Kidney (tissue), 13 donors: ENCODE measurements at regions not wholly inside any gene's neighbourhood (a gene's known extent, or its start where the extent isn't known, plus 50 kb on each side); places are given as distances from the start of the nearest gene placed in this dataset.
"Not testable (repeated sequence)": the region's sequence is repeated elsewhere in the genome, so short reads cannot be mapped to it uniquely, and the experiment has no call there.

Source experiments
- DNase-seq, 5 donors: peaks; one replicate each; pipeline ENCODE4 v3.0.0-alpha.2; 2013 to 2020
- FAIRE-seq: peaks from 2 replicates; lab custom pipeline; 2012; peaks lifted over from hg19 to GRCh38; lab: Jason Lieb, UNC
- H3K27ac ChIP-seq, 2 donors: one replicate each; pipeline ENCODE4 v1.7.0; 2013; ENCODE audit warnings: low read depth in 2 of 2, low read length in 2 of 2, inconsistent platforms in 1 of 2
- H3K27me3 ChIP-seq: one replicate; pipeline ENCODE4 v1.7.1; 2013; ENCODE audit warnings: low read length, inconsistent platforms; ENCODE audit not compliant: control insufficient read depth, insufficient read depth
- H3K36me3 ChIP-seq, 3 donors: one replicate each; pipeline versions ENCODE4 v1.7.0 to v1.7.1; 2013; ENCODE audit warnings: low read length in 3 of 3, control low read depth in 1 of 3, inconsistent platforms in 1 of 3; ENCODE audit not compliant: insufficient read depth in 3 of 3, control insufficient read depth in 2 of 3
- H3K4me1 ChIP-seq, 3 donors: one replicate each; pipeline versions ENCODE4 v1.7.0 to v1.7.1; 2013; ENCODE audit warnings: low read length in 3 of 3, inconsistent platforms in 1 of 3, low read depth in 1 of 3; ENCODE audit not compliant: control insufficient read depth in 2 of 3, insufficient read depth in 2 of 3
- H3K4me3 ChIP-seq, 3 donors: one replicate each; pipeline versions ENCODE4 v1.7.0 to v1.8.1; 2013; ENCODE audit warnings: low read length in 3 of 3, control low read depth in 1 of 3, inconsistent platforms in 1 of 3
- H3K9ac ChIP-seq, 3 donors: one replicate each; pipeline versions ENCODE4 v1.7.0 to v1.7.1; 2013; ENCODE audit warnings: low read length in 3 of 3, control low read depth in 1 of 3, inconsistent platforms in 1 of 3
- H3K9me3 ChIP-seq, 3 donors: one replicate each; pipeline versions ENCODE4 v1.7.0 to v1.7.1; 2013; ENCODE audit warnings: low read length in 3 of 3, control low read depth in 1 of 3, inconsistent platforms in 1 of 3; ENCODE audit not compliant: control insufficient read depth in 2 of 3, insufficient read depth in 1 of 3
- CTCF ChIP-seq: IDR thresholded peaks from 3 replicates; pipeline ENCODE4 v1.5.1; 2012; ENCODE audit warnings: mild to moderate bottlenecking, moderate library complexity, borderline replicate concordance; ENCODE audit not compliant: insufficient read depth; ENCODE audit errors: extremely low read depth
- intact Hi-C: fragments of 100-400 bp; cut with DNase I; formaldehyde crosslinking; loops from one replicate; pipeline ENCODE4 v1.11.1; 2022
- donor health status: control.
- donor health status: control.
- donor health status: control.
- donor health status: control.
- donor health status: control.
- donor health status: DM: yes; HTN: yes; CAD: no.
- donor health status: Normal renal cell carcinoma (clear cell type).

GRCh38 chr6:133786016-133786415 lies 102.9 kb upstream of the TCF21 start:
- no peak overlapping the region for H3K9ac ChIP-seq
- peaks cover 0 to 3% (median 0%) of the 10 kb centered on the region in 3 donors for H3K4me1 ChIP-seq
- intact Hi-C loops, result no loop called here
- H3K27me3 ChIP-seq, result no peaks in the 10 kb centered on the region
- H3K4me3 ChIP-seq, result no peak overlapping the region
- FAIRE-seq, result no peak
- DNase-seq, result no peak
- no peaks in the 10 kb centered on the region for H3K9me3 ChIP-seq
- no peak overlapping the region for H3K27ac ChIP-seq
- no peaks in the 10 kb centered on the region for H3K36me3 ChIP-seq
- TF ChIP-seq CTCF, result no peak

GRCh38 chr6:133787122-133787521 lies 101.8 kb upstream of the TCF21 start:
- no peak overlapping the region for H3K27ac ChIP-seq
- H3K4me3 ChIP-seq, result no peak overlapping the region
- no peak for FAIRE-seq
- TF ChIP-seq CTCF, result no peak
- no peak overlapping the region for H3K9ac ChIP-seq
- no peaks in the 10 kb centered on the region for H3K27me3 ChIP-seq
- intact Hi-C loops, result no loop called here
- no peak for DNase-seq
- peaks cover 0 to 3% (median 0%) of the 10 kb centered on the region in 3 donors for H3K4me1 ChIP-seq
- H3K36me3 ChIP-seq, result no peaks in the 10 kb centered on the region
- no peaks in the 10 kb centered on the region for H3K9me3 ChIP-seq

DNA sequence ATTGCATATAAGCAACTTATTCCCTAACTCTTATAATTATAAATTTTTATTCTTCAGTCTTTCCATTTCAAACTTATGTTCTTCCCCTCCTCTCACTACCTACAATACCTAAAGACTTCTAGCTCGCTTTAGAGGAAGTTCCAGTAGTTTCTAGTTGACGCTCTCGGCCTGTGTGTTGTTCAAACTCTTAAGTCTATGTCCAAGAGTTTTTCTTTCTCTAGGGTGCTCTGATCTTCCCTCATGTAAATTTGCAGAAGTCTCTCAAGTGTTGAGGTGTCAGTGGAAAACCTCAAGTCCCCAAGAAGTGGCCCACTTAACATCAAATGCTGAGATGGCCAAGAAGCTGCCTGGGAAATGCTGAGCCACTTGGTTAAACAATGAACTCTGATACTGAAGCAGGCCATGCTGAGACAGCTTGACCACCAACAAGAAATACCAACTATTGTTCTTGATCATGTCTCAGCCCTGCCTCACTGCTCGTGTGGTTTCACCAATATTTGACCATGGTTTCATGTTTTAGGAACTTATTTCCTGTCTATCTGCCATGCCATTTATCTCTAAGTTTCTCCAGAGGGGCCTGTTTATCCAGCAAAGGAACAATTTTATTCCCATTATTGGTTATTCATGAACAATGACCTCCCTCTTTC lies 100.9 kb upstream of the TCF21 start:
- intact Hi-C loops, result no loop called here
- no peaks in the 10 kb centered on the region for H3K36me3 ChIP-seq
- no peaks in the 10 kb centered on the region for H3K9me3 ChIP-seq
- peaks cover 0 to 3% (median 0%) of the 10 kb centered on the region in 3 donors for H3K4me1 ChIP-seq
- DNase-seq, result no peak
- FAIRE-seq, result no peak
- no peak overlapping the region for H3K9ac ChIP-seq
- H3K27me3 ChIP-seq, result no peaks in the 10 kb centered on the region
- no peak overlapping the region for H3K27ac ChIP-seq
- no peak overlapping the region for H3K4me3 ChIP-seq
- TF ChIP-seq CTCF, result no peak

- FAIRE-seq, result no peak
- Histone ChIP-seq H3K4me1 (peaks cover 0 to 3% (median 0%) of the 10 kb centered on the region in 3 donors), H3K36me3 (no peaks in the 10 kb centered on the region)
Observed at GRCh38 chr6:133788556-133788955, 100.4 kb upstream of the TCF21 start.

GRCh38 chr6:133789449-133789848 lies 99.5 kb upstream of the TCF21 start:
- DNase-seq, H3K9ac ChIP-seq, H3K4me3 ChIP-seq, intact Hi-C loops, H3K36me3 ChIP-seq, H3K27me3 ChIP-seq, H3K9me3 ChIP-seq, FAIRE-seq, H3K4me1 ChIP-seq, H3K27ac ChIP-seq: not testable (repeated sequence)

More at GRCh38 chr6:133788556-133788955, 100.4 kb upstream of the TCF21 start:
- no peak overlapping the region for H3K4me3 ChIP-seq
- no peak overlapping the region for H3K27ac ChIP-seq
- no peaks in the 10 kb centered on the region for H3K9me3 ChIP-seq
- intact Hi-C loops, result no loop called here
- no peak for DNase-seq
- no peak for TF ChIP-seq CTCF
- H3K27me3 ChIP-seq, result no peaks in the 10 kb centered on the region
- H3K9ac ChIP-seq, result no peak overlapping the region
